ENCODE measurements at regions not wholly inside any gene's neighbourhood (a gene's known extent, or its start where the extent isn't known, plus 50 kb on each side); places are given as distances from the start of the nearest gene placed in this dataset.

- no peaks in the 10 kb centered on the region for H3K27me3 ChIP-seq (ENCODE audit: control insufficient read depth in 1 of 2, insufficient read depth in 2 of 2, low read length in 2 of 2)
- DNase-seq (ENCODE audit: low spot score), result no peak
- TF ChIP-seq POGZ (CRISPR knock-in tag; IDR thresholded peaks at IDR 0.05) (no peak), GFI1 (CRISPR knock-in tag; IDR thresholded peaks at IDR 0.05; ENCODE audit: borderline replicate concordance) (no peak), ATF5 (CRISPR knock-in tag; IDR thresholded peaks at IDR 0.05; ENCODE audit: low read depth) (no peak), ZBTB21 (CRISPR knock-in tag; IDR thresholded peaks at IDR 0.05) (no peak), PHB2 (IDR thresholded peaks at IDR 0.05; ENCODE audit: partially characterized antibody) (no peak), CREBL2 (CRISPR knock-in tag; IDR thresholded peaks at IDR 0.05; ENCODE audit: borderline replicate concordance) (no peak), MTF2 (CRISPR knock-in tag; IDR thresholded peaks at IDR 0.05; ENCODE audit: borderline replicate concordance) (no peak), RELA (CRISPR knock-in tag; IDR thresholded peaks at IDR 0.05) (no peak), RFXAP (CRISPR knock-in tag; IDR thresholded peaks at IDR 0.05; ENCODE audit: borderline replicate concordance) (no peak), ZBTB2 (CRISPR knock-in tag; IDR thresholded peaks at IDR 0.05; ENCODE audit: low read depth) (no peak), TRIM22 (IDR thresholded peaks at IDR 0.05) (no peak), ZNF24 (IDR thresholded peaks at IDR 0.05) (no peak), RXRB (CRISPR knock-in tag; IDR thresholded peaks at IDR 0.05; ENCODE audit: borderline replicate concordance) (no peak), AHDC1 (CRISPR knock-in tag; IDR thresholded peaks at IDR 0.05; ENCODE audit: borderline replicate concordance) (no peak), HOXA9 (CRISPR knock-in tag; IDR thresholded peaks at IDR 0.05; ENCODE audit: borderline replicate concordance) (no peak), ZNF839 (CRISPR knock-in tag; IDR thresholded peaks at IDR 0.05; ENCODE audit: borderline replicate concordance) (no peak), MAF1 (CRISPR knock-in tag; IDR thresholded peaks at IDR 0.05; ENCODE audit: borderline replicate concordance) (no peak)
Observed at GRCh38 chr14:86770186-86770585, 1222.8 kb downstream of the GALC start.

More at GRCh38 chr14:86770186-86770585, 1222.8 kb downstream of the GALC start:
- H3K4me1 ChIP-seq (ENCODE audit: insufficient read depth, low read length), result no peaks in the 10 kb centered on the region; the same call in 1 of the 2 replicates
- WGBS (ENCODE audit: low lambda C conversion rate), result 63% methylated on average over 3 of the region's 3 CpGs
- ChIA-PET CTCF (ENCODE audit: low intra/inter-chr PET ratio, low total read pairs) (no interaction called here), POLR2A (no interaction called here)
- no peak overlapping the region for H2AFZ ChIP-seq (ENCODE audit: low read length)
- H4K20me1 ChIP-seq (ENCODE audit: insufficient read depth, low read length), result no peaks in the 10 kb centered on the region
- ATAC-seq (no peak), FAIRE-seq (no peak)
- no peak overlapping the region for H3K4me2 ChIP-seq (ENCODE audit: low read depth, low read length)
- no peak overlapping the region for H3K27ac ChIP-seq (ENCODE audit: extremely low read length, insufficient read depth, low read length)
- BruUV-seq (replicated peaks), result no TSS peak
- no peak overlapping the region for H3K9ac ChIP-seq (ENCODE audit: insufficient read depth, low read depth, low read length)
- H3K36me3 ChIP-seq (replicated peaks in 1 of 2; ENCODE audit: control insufficient read depth in 1 of 2, insufficient read depth in 2 of 2, low read length in 2 of 2), result no peaks in the 10 kb centered on the region
- in situ Hi-C loops (cut with HindIII; ENCODE audit: extremely low pct_ligation_motif_present, low pct_unique_long_range_greater_than_20kb) (no loop called here), intact Hi-C loops (cut with micrococcal nuclease; ENCODE audit: unreplicated experiment) (no loop called here)
- H3K4me3 ChIP-seq (replicated peaks in 1 of 3; ENCODE audit: insufficient read depth in 1 of 3, low read depth in 2 of 3, low read length in 3 of 3), result no peak overlapping the region
- H3K9me3 ChIP-seq (ENCODE audit: low read length), result peaks cover 9% of the 10 kb centered on the region; the same call in 1 of the 2 replicates
- H3K79me2 ChIP-seq (ENCODE audit: insufficient read depth, low read length), result no peaks in the 10 kb centered on the region
